ENCODE measurements at regions not wholly inside any gene's neighbourhood (a gene's known extent, or its start where the extent isn't known, plus 50 kb on each side); places are given as distances from the start of the nearest gene placed in this dataset.

GRCh38 chr6:14367296-14367695 lies 249.7 kb downstream of the CD83 start:
- Histone ChIP-seq H3K9me3 (ENCODE audit: control insufficient read depth, low read depth, low read length) (no peaks in the 10 kb centered on the region), H3K9ac (ENCODE audit: low read length) (no peak overlapping the region), H3K27me3 (ENCODE audit: control insufficient read depth, insufficient read depth, low read length) (no peaks in the 10 kb centered on the region)

GRCh38 chr6:14369717-14370116 lies 252.1 kb downstream of the CD83 start:
- H3K27ac ChIP-seq (ENCODE audit: low read length): no peak overlapping the region
- H3K27me3 ChIP-seq (ENCODE audit: control insufficient read depth, insufficient read depth, low read length): no peaks in the 10 kb centered on the region
- H3K9me3 ChIP-seq (ENCODE audit: control insufficient read depth, low read depth, low read length): no peaks in the 10 kb centered on the region
- no peaks in the 10 kb centered on the region for H3K36me3 ChIP-seq (ENCODE audit: control insufficient read depth, low read depth, low read length)
- H3K4me3 ChIP-seq (ENCODE audit: low read length): no peak overlapping the region
- no peak overlapping the region for H3K9ac ChIP-seq (ENCODE audit: low read length)
- H3K4me1 ChIP-seq (ENCODE audit: control insufficient read depth, low read depth, low read length): peaks cover 28% of the 10 kb centered on the region

More at GRCh38 chr6:14367296-14367695, 249.7 kb downstream of the CD83 start:
- no peak overlapping the region for H3K4me3 ChIP-seq (ENCODE audit: low read length)
- H3K27ac ChIP-seq (ENCODE audit: low read length): no peak overlapping the region
- peaks cover 33% of the 10 kb centered on the region for H3K4me1 ChIP-seq (ENCODE audit: control insufficient read depth, low read depth, low read length)
- H3K36me3 ChIP-seq (ENCODE audit: control insufficient read depth, low read depth, low read length): no peaks in the 10 kb centered on the region

- Histone ChIP-seq H3K4me1 (ENCODE audit: control insufficient read depth, low read depth, low read length) (peaks cover 28% of the 10 kb centered on the region), H3K9me3 (ENCODE audit: control insufficient read depth, low read depth, low read length) (no peaks in the 10 kb centered on the region), H3K4me3 (ENCODE audit: low read length) (no peak overlapping the region), H3K36me3 (ENCODE audit: control insufficient read depth, low read depth, low read length) (no peaks in the 10 kb centered on the region), H3K27ac (ENCODE audit: low read length) (no peak overlapping the region), H3K27me3 (ENCODE audit: control insufficient read depth, insufficient read depth, low read length) (no peaks in the 10 kb centered on the region), H3K9ac (ENCODE audit: low read length) (no peak overlapping the region)
Measured at GRCh38 chr6:14371530-14371929, 254.0 kb downstream of the CD83 start.

- peaks cover 3% of the 10 kb centered on the region for H3K36me3 ChIP-seq (ENCODE audit: control insufficient read depth, low read depth, low read length)
- H3K9ac ChIP-seq (ENCODE audit: low read length): no peak overlapping the region
- peaks cover 7% of the 10 kb centered on the region for H3K9me3 ChIP-seq (ENCODE audit: control insufficient read depth, low read depth, low read length)
- H3K4me1 ChIP-seq (ENCODE audit: control insufficient read depth, low read depth, low read length): peaks cover 23% of the 10 kb centered on the region
- no peak overlapping the region for H3K27ac ChIP-seq (ENCODE audit: low read length)
- no peak overlapping the region for H3K4me3 ChIP-seq (ENCODE audit: low read length)
- no peaks in the 10 kb centered on the region for H3K27me3 ChIP-seq (ENCODE audit: control insufficient read depth, insufficient read depth, low read length)
Measured at GRCh38 chr6:14372734-14373489, 255.3 kb downstream of the CD83 start.

GRCh38 chr6:14373648-14374437 lies 256.3 kb downstream of the CD83 start:
- H3K9ac ChIP-seq (ENCODE audit: low read length): no peak overlapping the region
- peaks cover 3% of the 10 kb centered on the region for H3K36me3 ChIP-seq (ENCODE audit: control insufficient read depth, low read depth, low read length)
- peaks cover 11% of the 10 kb centered on the region for H3K9me3 ChIP-seq (ENCODE audit: control insufficient read depth, low read depth, low read length)
- H3K4me3 ChIP-seq (ENCODE audit: low read length): no peak overlapping the region
- no peak overlapping the region for H3K27ac ChIP-seq (ENCODE audit: low read length)
- H3K4me1 ChIP-seq (ENCODE audit: control insufficient read depth, low read depth, low read length): peaks cover 20% of the 10 kb centered on the region
- no peaks in the 10 kb centered on the region for H3K27me3 ChIP-seq (ENCODE audit: control insufficient read depth, insufficient read depth, low read length)

GRCh38 chr6:14375930-14376329 lies 258.4 kb downstream of the CD83 start:
- Histone ChIP-seq H3K4me1 (ENCODE audit: control insufficient read depth, low read depth, low read length) (peaks cover 29% of the 10 kb centered on the region), H3K9ac (ENCODE audit: low read length) (no peak overlapping the region)

GRCh38 chr6:14379568-14379967 lies 262.0 kb downstream of the CD83 start:
- no peaks in the 10 kb centered on the region for H3K27me3 ChIP-seq (ENCODE audit: control insufficient read depth, insufficient read depth, low read length)
- H3K4me3 ChIP-seq (ENCODE audit: low read length): peak overlapping the region; percentile 20
- H3K9ac ChIP-seq (ENCODE audit: low read length): peak overlapping the region; percentile 46
- H3K4me1 ChIP-seq (ENCODE audit: control insufficient read depth, low read depth, low read length): peaks cover 66% of the 10 kb centered on the region
- peaks cover 3% of the 10 kb centered on the region for H3K36me3 ChIP-seq (ENCODE audit: control insufficient read depth, low read depth, low read length)
- H3K9me3 ChIP-seq (ENCODE audit: control insufficient read depth, low read depth, low read length): peaks cover 11% of the 10 kb centered on the region
- peak overlapping the region; percentile 77 for H3K27ac ChIP-seq (ENCODE audit: low read length)

More at GRCh38 chr6:14375930-14376329, 258.4 kb downstream of the CD83 start:
- Histone ChIP-seq H3K9me3 (ENCODE audit: control insufficient read depth, low read depth, low read length) (peaks cover 11% of the 10 kb centered on the region), H3K36me3 (ENCODE audit: control insufficient read depth, low read depth, low read length) (peaks cover 3% of the 10 kb centered on the region), H3K27ac (ENCODE audit: low read length) (no peak overlapping the region), H3K4me3 (ENCODE audit: low read length) (no peak overlapping the region), H3K27me3 (ENCODE audit: control insufficient read depth, insufficient read depth, low read length) (no peaks in the 10 kb centered on the region)

GRCh38 chr6:14380086-14380820 lies 262.7 kb downstream of the CD83 start:
- peak overlapping the region; percentile 77 for H3K27ac ChIP-seq (ENCODE audit: low read length)
- H3K4me1 ChIP-seq (ENCODE audit: control insufficient read depth, low read depth, low read length): peaks cover 69% of the 10 kb centered on the region

GRCh38 chr6:14380901-14381828 lies 263.6 kb downstream of the CD83 start:
- peak overlapping the region; percentile 36 for H3K4me3 ChIP-seq (ENCODE audit: low read length)
- H3K27ac ChIP-seq (ENCODE audit: low read length): peak overlapping the region; percentile 78
- peaks cover 69% of the 10 kb centered on the region for H3K4me1 ChIP-seq (ENCODE audit: control insufficient read depth, low read depth, low read length)
- peaks cover 3% of the 10 kb centered on the region for H3K36me3 ChIP-seq (ENCODE audit: control insufficient read depth, low read depth, low read length)
- H3K9me3 ChIP-seq (ENCODE audit: control insufficient read depth, low read depth, low read length): peaks cover 11% of the 10 kb centered on the region
- H3K9ac ChIP-seq (ENCODE audit: low read length): peak overlapping the region; percentile 46
- H3K27me3 ChIP-seq (ENCODE audit: control insufficient read depth, insufficient read depth, low read length): no peaks in the 10 kb centered on the region

More at GRCh38 chr6:14380086-14380820, 262.7 kb downstream of the CD83 start:
- no peaks in the 10 kb centered on the region for H3K27me3 ChIP-seq (ENCODE audit: control insufficient read depth, insufficient read depth, low read length)
- peak overlapping the region; percentile 20 for H3K4me3 ChIP-seq (ENCODE audit: low read length)
- H3K9me3 ChIP-seq (ENCODE audit: control insufficient read depth, low read depth, low read length): peaks cover 11% of the 10 kb centered on the region
- peak overlapping the region; percentile 46 for H3K9ac ChIP-seq (ENCODE audit: low read length)
- H3K36me3 ChIP-seq (ENCODE audit: control insufficient read depth, low read depth, low read length): peaks cover 3% of the 10 kb centered on the region

- peak overlapping the region; percentile 46 for H3K9ac ChIP-seq (ENCODE audit: low read length)
- H3K36me3 ChIP-seq (ENCODE audit: control insufficient read depth, low read depth, low read length): peaks cover 3% of the 10 kb centered on the region
- H3K4me1 ChIP-seq (ENCODE audit: control insufficient read depth, low read depth, low read length): peaks cover 69% of the 10 kb centered on the region
- peaks cover 10% of the 10 kb centered on the region for H3K9me3 ChIP-seq (ENCODE audit: control insufficient read depth, low read depth, low read length)
- peak overlapping the region; percentile 78 for H3K27ac ChIP-seq (ENCODE audit: low read length)
- H3K4me3 ChIP-seq (ENCODE audit: low read length): peak overlapping the region; percentile 36
- H3K27me3 ChIP-seq (ENCODE audit: control insufficient read depth, insufficient read depth, low read length): no peaks in the 10 kb centered on the region
Measured at GRCh38 chr6:14381829-14382677, 264.5 kb downstream of the CD83 start.

All from iPS-18a (cell line).